OCI-M1 (cell line): ENCODE measurements at regions not wholly inside any gene's neighbourhood (a gene's known extent, or its start where the extent isn't known, plus 50 kb on each side); places are given as distances from the start of the nearest gene placed in this dataset.
"Not testable (repeated sequence)": the region's sequence is repeated elsewhere in the genome, so short reads cannot be mapped to it uniquely, and the experiment has no call there.

Experiments
- DNase-seq: peaks from one replicate; lab custom pipeline; 2025; lab: John Stamatoyannopoulos, UW

DNA sequence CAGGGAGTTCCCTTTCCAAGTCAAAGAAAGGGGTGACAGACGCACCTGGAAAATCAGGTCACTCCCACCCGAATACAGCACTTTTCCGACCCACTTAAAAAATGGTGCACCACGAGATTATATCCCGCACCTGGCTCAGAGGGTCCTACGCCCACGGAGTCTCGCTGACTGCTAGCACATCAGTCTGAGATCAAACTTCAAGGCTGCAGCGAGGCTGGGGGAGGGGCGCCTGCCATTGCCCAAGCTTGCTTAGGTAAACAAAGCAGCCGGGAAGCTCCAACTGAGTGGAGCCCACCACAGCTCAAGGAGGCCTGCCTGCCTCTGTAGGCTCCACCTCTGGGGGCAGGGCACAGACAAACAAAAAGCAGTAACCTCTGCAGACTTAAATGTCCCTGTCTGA lies 277.8 kb upstream of the ARHGAP42 start:
- not testable (repeated sequence) for DNase-seq

GRCh38 chr11:100419518-100419917 lies 267.6 kb upstream of the ARHGAP42 start:
- no peak for DNase-seq

GRCh38 chr11:100434821-100435641 lies 252.1 kb upstream of the ARHGAP42 start:
- no peak for DNase-seq

DNA sequence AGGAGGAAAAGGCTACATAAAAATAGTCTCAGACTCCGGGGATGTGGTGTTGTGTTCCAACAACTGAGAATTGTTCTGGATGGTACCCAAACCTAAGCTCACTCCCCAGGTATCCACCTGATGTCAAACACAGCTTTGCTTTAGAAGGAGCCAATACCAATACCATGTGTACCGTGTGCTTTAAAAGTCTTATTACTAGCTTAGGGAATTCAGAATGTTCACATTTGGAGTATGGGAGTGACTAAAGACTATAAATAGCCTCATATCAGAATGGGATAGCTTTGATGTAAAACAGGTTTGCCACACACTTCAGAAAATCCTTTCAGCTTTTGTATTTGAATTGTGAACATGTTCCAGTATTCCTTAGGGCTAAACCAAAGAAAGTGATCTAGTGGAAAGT lies 248.7 kb upstream of the ARHGAP42 start:
- DNase-seq: no peak

DNA sequence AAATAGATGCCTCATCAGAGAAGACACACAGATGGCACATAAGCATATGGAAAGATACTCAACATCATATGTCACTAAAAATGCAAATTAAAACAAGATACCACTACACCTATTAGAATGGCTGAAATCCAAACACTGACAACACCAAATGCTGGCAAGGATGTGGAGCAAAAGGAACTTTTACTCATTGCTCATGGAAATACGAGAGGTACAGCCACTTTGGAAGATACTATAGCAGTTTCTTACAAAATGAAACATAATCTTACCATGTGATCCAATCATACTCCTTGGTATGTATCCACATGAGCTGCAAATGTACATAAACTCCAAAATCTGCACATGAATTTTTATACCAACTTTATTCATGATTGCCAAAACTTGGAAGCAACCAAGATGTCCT lies 246.0 kb upstream of the ARHGAP42 start:
- no peak for DNase-seq

GRCh38 chr11:100442017-100442416 lies 245.1 kb upstream of the ARHGAP42 start:
- no peak for DNase-seq

- no peak for DNase-seq
Observed at GRCh38 chr11:100445231-100445735, 241.8 kb upstream of the ARHGAP42 start.

DNA sequence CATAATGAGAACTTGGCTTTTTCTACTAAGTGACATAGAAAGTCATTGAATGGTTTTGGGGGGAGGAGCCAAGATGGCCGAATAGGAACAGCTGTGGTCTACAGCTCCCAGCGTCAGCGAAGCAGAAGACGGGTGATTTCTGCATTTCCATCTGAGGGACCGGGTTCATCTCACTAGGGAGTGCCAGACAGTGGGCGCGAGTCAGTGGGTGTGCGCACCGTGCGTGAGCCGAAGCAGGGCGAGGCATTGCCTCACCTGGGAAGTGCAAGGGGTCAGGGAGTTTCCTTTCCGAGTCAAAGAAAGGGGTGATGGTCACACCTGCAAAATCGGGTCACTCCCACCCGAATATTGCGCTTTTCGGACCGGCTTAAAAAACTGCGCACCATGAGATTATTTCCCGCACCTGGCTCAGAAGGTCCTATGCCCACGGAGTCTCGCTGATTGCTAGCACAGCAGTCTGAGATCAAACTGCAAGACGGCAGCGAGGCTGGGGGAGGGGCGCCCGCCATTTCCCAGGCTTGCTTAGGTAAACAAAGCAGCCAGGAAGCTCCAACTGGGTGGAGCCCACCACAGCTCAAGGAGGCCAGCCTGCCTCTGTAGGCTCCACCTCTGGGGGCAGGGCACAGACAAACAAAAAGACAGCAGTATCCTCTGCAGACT lies 235.2 kb upstream of the ARHGAP42 start:
- not testable (repeated sequence) for DNase-seq

DNA sequence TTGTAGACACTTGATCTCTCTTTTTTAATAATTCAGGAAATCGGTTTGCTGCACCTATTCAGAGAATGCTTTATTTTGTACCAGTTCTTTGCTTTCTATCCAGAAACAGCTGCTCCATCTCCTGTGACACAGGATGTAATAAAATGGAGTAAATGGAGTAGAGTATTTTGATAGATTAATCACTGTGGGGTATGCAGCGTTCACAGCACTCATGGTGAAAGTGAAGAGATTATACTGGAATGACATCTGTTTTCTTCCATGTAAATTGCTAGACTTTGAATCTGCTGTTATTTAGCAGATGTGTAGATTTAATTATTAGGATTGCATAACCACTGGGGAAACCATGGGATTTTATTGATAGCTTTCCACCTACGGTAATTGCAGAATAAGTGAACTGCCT lies 227.3 kb upstream of the ARHGAP42 start:
- no peak for DNase-seq

DNA sequence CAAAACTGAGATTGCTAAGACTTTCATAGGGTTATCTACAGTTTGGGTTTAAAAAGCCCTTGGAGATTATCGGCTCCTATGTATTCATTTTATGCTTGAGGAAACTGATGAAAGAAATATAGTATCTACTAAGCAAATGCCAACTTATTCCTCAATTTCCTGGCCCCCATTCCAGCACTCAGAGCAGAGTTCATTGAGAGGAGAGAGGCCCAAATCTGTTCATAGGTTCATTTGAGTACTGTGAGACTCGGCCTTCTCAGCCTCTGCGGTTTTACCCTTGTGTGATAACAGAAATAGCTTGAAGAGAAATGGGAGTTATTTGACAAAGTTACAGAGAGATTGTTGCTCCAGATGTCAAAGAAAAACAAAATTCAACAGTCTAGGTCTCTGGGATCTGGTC lies 226.7 kb upstream of the ARHGAP42 start:
- no peak for DNase-seq

DNA sequence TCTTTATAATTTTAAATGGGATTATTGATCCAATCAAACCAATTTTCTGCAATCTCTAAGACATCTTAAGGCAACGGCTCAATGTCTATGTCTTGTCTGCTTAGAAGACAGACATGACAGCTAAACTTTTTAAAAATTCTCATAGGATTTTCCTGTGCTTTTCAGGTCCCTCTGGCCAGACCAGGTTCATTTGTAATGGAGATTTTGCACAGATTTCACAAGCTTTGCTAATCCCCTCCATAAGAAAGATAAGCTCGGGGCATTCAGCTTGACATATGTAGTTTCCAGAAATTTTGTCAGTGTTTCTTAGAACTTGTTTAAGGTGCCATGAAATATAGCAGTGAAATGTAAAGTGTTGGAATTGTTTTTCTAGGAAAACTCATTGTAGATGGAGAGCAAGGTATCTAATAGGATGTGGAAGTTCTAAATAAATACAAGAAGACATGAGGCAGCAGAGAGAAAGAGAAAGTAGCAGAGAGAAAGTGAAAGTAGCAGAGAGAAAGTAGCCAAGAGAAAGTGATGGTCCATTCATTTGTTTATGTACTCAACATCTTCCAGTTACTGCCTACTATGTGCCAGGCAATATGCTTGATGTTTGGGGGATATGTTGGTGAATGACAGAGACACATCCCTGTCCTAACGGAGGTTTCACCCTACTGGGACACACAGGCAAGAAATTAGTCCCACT lies 219.1 kb upstream of the ARHGAP42 start:
- peak; percentile 57 for DNase-seq

- no peak for DNase-seq
Observed at GRCh38 chr11:100469835-100470234, 217.3 kb upstream of the ARHGAP42 start.

DNA sequence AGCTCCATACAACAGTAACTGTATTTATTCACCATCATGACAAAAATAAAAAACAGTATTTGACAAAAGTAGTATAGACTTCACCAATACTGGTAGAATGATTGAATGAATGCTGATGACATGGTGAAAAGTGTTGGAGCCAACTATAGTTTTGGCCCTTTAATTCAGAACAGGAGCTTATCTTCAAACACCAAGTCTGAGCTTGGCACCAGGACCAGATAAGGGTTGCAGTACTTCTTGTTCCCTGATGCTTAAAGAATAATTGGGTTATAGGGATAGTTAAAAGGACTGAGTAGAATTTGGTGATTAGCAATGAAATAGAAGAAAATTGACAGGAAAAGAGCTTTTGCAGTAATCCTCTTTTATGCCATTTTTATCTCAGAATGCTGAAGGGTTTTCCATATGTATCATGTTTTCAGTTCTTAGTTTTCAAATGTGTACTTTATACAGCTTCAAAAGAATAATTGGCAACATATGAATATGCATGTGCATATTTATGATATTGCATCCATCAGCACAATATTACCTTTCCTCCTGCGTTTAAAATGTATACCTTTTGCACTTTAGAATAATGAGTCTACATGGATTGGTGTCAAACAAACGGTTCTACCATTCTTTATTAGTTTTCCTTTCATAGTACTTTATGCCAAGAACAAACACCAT lies 214.2 kb upstream of the ARHGAP42 start:
- DNase-seq: peak; percentile 2

- no peak for DNase-seq
Observed at GRCh38 chr11:100473390-100473740, 213.7 kb upstream of the ARHGAP42 start.

GRCh38 chr11:100484948-100485347 lies 202.1 kb upstream of the ARHGAP42 start:
- no peak for DNase-seq

GRCh38 chr11:100498780-100499179 lies 188.3 kb upstream of the ARHGAP42 start:
- no peak for DNase-seq

- DNase-seq: no peak
Observed at GRCh38 chr11:100501450-100501849, 185.6 kb upstream of the ARHGAP42 start.

- DNase-seq: no peak
Observed at GRCh38 chr11:100512475-100512874, 174.6 kb upstream of the ARHGAP42 start.

- no peak for DNase-seq
Observed at GRCh38 chr11:100515087-100515486, 172.0 kb upstream of the ARHGAP42 start.

DNA sequence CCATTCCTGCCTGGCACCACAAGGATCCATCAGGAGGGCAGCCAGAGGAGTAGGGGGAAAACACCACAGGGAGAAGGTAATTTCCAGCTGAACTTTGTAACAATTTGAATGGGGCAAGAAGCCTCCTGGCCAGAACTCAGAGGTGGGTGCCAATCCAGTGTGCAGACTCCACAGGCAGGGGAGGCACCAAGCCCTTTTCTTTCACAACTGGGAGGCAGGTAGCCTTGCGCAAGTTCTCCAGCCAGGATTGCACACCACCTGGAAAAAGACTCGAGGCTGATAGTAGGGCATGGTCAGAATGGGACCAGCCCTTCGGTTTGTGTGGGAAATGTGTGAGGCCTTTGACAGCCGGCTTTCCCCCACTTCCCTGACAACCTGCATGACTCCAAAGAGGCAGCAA lies 161.9 kb upstream of the ARHGAP42 start:
- DNase-seq: no peak

DNA sequence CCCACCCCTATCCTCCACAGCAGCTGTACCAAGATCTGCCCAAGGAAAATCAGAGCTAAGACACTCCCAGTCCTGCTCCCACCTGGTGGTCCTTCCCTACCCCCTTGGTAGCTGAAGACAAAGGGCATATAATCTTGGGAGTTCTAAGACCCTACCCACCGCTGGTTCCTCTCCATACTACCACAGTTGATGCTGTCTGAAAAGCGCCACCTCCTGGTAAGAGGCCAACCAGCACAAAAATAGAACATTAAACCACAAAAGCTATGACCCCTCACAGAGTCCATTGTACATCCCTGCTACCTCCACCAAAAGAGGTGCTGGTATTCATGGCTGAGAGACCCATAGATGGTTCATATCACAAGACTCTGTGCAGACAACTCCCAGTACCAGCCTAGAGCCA lies 161.5 kb upstream of the ARHGAP42 start:
- peak; percentile 6 for DNase-seq

DNA sequence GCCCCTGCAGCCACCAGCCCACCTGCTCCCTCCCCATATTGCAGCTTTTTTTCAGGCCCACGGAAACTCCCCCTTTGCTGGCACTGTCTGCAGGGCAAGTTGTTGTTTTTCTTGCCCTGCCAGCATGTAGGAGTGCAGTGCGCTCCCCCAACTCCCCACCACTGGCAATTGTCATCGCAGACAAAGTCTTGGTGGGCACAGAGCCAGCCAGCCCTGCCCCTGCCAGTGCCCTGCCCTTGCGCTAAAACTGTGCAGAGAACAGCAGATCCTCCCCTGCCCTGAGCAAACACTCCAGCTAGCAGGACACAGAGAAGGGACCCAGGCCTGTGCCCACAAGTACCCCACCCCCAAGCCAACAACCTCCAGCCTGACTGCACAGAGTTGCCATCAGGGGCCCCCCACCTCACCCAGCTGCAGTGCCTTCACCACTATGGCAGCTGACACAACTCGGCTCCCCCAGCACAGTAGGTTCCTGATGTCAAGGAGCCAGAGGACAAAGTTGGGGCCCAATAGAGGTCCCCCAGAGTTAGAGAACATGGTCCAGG lies 158.1 kb upstream of the ARHGAP42 start:
- DNase-seq: no peak
